ENCODE measurements at regions not wholly inside any gene's neighbourhood (a gene's known extent, or its start where the extent isn't known, plus 50 kb on each side); places are given as distances from the start of the nearest gene placed in this dataset.

GRCh38 chr13:100887729-100888151 is 213.1 kb upstream of the TMTC4 start:
- TF ChIP-seq CTCF (IDR thresholded peaks at IDR 0.05; ENCODE audit: unreplicated experiment), result no peak
- Mint-ChIP-seq H3K27me3 (ENCODE audit: insufficient read depth, unreplicated experiment) (no peaks in the 10 kb centered on the region), H3K9me3 (ENCODE audit: unreplicated experiment) (no peaks in the 10 kb centered on the region), H3K4me1 (ENCODE audit: insufficient read depth, unreplicated experiment) (peaks cover 13% of the 10 kb centered on the region), H3K27ac (ENCODE audit: low read depth, unreplicated experiment) (no peak overlapping the region), H3K4me3 (ENCODE audit: unreplicated experiment) (no peak overlapping the region), H3K36me3 (ENCODE audit: insufficient read depth, unreplicated experiment) (no peaks in the 10 kb centered on the region)
- BruUV-seq (replicated peaks), result no TSS peak
- DNase-seq (ENCODE audit: unreplicated experiment), result peak; percentile 82
- ChIA-PET POLR2A (no interaction called here), CTCF (no interaction called here)
- intact Hi-C loops (cut with micrococcal nuclease), result no loop called here

GRCh38 chr13:100883453-100883852 is 208.9 kb upstream of the TMTC4 start:
- BruUV-seq (replicated peaks), result no TSS peak
- POLR2A ChIA-PET, result no interaction called here
- no peak overlapping the region for H3K27ac Mint-ChIP-seq (ENCODE audit: low read depth, unreplicated experiment)
- CTCF ChIA-PET, result interaction anchor here (0.7 kb wide), 1 partner anchor 162 kb away, joined by 3 read pairs; no protein-coding TSS in a partner anchor
- peaks cover 13% of the 10 kb centered on the region for H3K4me1 Mint-ChIP-seq (ENCODE audit: insufficient read depth, unreplicated experiment)
- DNase-seq (ENCODE audit: unreplicated experiment), result no peak
- no peak overlapping the region for H3K4me3 Mint-ChIP-seq (ENCODE audit: unreplicated experiment)
- no peak for TF ChIP-seq CTCF (IDR thresholded peaks at IDR 0.05; ENCODE audit: unreplicated experiment)
- H3K9me3 Mint-ChIP-seq (ENCODE audit: unreplicated experiment), result no peaks in the 10 kb centered on the region
- H3K36me3 Mint-ChIP-seq (ENCODE audit: insufficient read depth, unreplicated experiment), result no peaks in the 10 kb centered on the region
- no peaks in the 10 kb centered on the region for H3K27me3 Mint-ChIP-seq (ENCODE audit: insufficient read depth, unreplicated experiment)
- intact Hi-C loops (cut with micrococcal nuclease), result no loop called here

GRCh38 chr13:100881291-100881864 is 206.8 kb upstream of the TMTC4 start:
- Mint-ChIP-seq H3K27ac (ENCODE audit: low read depth, unreplicated experiment) (no peak overlapping the region), H3K27me3 (ENCODE audit: insufficient read depth, unreplicated experiment) (no peaks in the 10 kb centered on the region), H3K9me3 (ENCODE audit: unreplicated experiment) (peaks cover 1% of the 10 kb centered on the region), H3K36me3 (ENCODE audit: insufficient read depth, unreplicated experiment) (peaks cover 1% of the 10 kb centered on the region), H3K4me3 (ENCODE audit: unreplicated experiment) (no peak overlapping the region), H3K4me1 (ENCODE audit: insufficient read depth, unreplicated experiment) (peaks cover under 1% of the 10 kb centered on the region)
- no peak for DNase-seq (ENCODE audit: unreplicated experiment)
- ChIA-PET CTCF (no interaction called here), POLR2A (no interaction called here)
- intact Hi-C loops (cut with micrococcal nuclease), result no loop called here
- TF ChIP-seq CTCF (IDR thresholded peaks at IDR 0.05; ENCODE audit: unreplicated experiment), result no peak
- no TSS peak for BruUV-seq (replicated peaks)

- no peak overlapping the region for H3K4me3 Mint-ChIP-seq (ENCODE audit: unreplicated experiment)
- H3K9me3 Mint-ChIP-seq (ENCODE audit: unreplicated experiment), result peaks cover 7% of the 10 kb centered on the region
- intact Hi-C loops (cut with micrococcal nuclease), result no loop called here
- DNase-seq (ENCODE audit: unreplicated experiment), result no peak
- H3K27me3 Mint-ChIP-seq (ENCODE audit: insufficient read depth, unreplicated experiment), result no peaks in the 10 kb centered on the region
- BruUV-seq (replicated peaks), result no TSS peak
- ChIA-PET CTCF (interaction anchor here (0.5 to 1.1 kb wide), 3 partner anchors 11 to 686 kb away, joined by 4 to 6 read pairs (median 4); no protein-coding TSS in a partner anchor), POLR2A (interaction anchor here (0.6 kb wide), 1 partner anchor 72 kb away, joined by 4 read pairs; no protein-coding TSS in a partner anchor)
- peaks cover 7% of the 10 kb centered on the region for H3K36me3 Mint-ChIP-seq (ENCODE audit: insufficient read depth, unreplicated experiment)
- H3K4me1 Mint-ChIP-seq (ENCODE audit: insufficient read depth, unreplicated experiment), result peaks cover 13% of the 10 kb centered on the region
- no peak overlapping the region for H3K27ac Mint-ChIP-seq (ENCODE audit: low read depth, unreplicated experiment)
- no peak for TF ChIP-seq CTCF (IDR thresholded peaks at IDR 0.05; ENCODE audit: unreplicated experiment)
These were observed 205.6 kb upstream of the TMTC4 start for GRCh38 chr13:100880166-100880565.
